ENCODE measurements at regions not wholly inside any gene's neighbourhood (a gene's known extent, or its start where the extent isn't known, plus 50 kb on each side); places are given as distances from the start of the nearest gene placed in this dataset.

DNA sequence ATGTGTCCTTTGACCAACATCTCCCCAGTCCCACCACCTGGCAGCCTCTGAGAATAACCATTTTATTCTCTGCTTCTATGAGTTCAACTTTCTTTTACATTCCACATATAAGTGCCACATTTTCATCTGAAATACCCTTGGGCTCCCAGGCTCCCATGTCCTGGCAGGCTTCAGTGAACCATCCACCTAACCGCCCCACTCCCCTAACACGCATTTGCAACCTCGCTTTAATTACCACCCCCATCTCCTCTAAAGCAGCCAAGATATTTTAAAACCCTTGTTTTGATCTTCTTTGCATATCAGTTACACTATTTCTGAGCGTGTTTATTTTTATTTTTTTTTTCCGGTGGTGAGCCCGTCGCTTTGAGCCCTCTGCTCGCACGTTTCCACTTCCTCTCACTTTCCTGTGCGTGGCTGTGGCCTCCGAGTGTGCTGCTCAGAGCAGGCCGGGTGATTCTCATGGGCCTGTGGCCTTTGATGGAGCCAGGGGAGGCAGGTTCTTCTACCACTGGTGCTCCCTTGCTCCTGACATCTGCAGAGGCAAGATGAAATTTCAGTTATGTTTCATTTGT lies 195.4 kb upstream of the LPP start:
- Histone ChIP-seq H4K20me1 (ENCODE audit: insufficient read depth) (no peaks in the 10 kb centered on the region), H3K36me3 (ENCODE audit: control insufficient read depth in 1 of 2, insufficient read depth in 2 of 2, low read length in 2 of 2) (no peaks in the 10 kb centered on the region), H3K27me3 (ENCODE audit: insufficient read depth, low read length) (no peaks in the 10 kb centered on the region), H3K4me3 (replicated peaks in 1 of 2; ENCODE audit: low read depth in 1 of 2, low read length in 2 of 2) (no peak overlapping the region), H3K9ac (ENCODE audit: low read length) (no peak overlapping the region), H3K9me2 (ENCODE audit: insufficient read depth) (no peaks in the 10 kb centered on the region), H3K4me2 (ENCODE audit: low read length) (no peak overlapping the region), H3K79me2 (ENCODE audit: insufficient read depth, low read length) (no peaks in the 10 kb centered on the region), H3K4me1 (ENCODE audit: control insufficient read depth in 1 of 2, insufficient read depth in 2 of 2, low read length in 2 of 2) (no peaks in the 10 kb centered on the region), H2AFZ (ENCODE audit: low read depth, low read length, poor library complexity, severe bottlenecking) (no peak overlapping the region), H3K9me3 (ENCODE audit: control insufficient read depth in 1 of 2, insufficient read depth in 1 of 2, low read depth in 1 of 2, low read length in 2 of 2) (no peaks in the 10 kb centered on the region), H3K27ac (ENCODE audit: low read depth, low read length) (no peak overlapping the region)
- ATAC-seq (no peak), DNase-seq (ENCODE audit: low read depth, low spot score) (no peak)
- TF ChIP-seq YY1 (IDR thresholded peaks at IDR 0.05; ENCODE audit: extremely low read depth, insufficient replicate concordance, low read depth, low read length) (no peak), EGR1 (IDR thresholded peaks at IDR 0.05; ENCODE audit: low read depth) (no peak), ELF1 (IDR thresholded peaks at IDR 0.05; ENCODE audit: borderline replicate concordance, low read depth) (no peak), EZH2phosphoT487 (IDR thresholded peaks at IDR 0.05; ENCODE audit: borderline replicate concordance) (no peak), CBX3 (IDR thresholded peaks at IDR 0.05; ENCODE audit: low read depth) (no peak), CEBPB (IDR thresholded peaks at IDR 0.05; ENCODE audit: low read depth) (no peak), EZH2 (IDR thresholded peaks at IDR 0.05) (no peak), SRF (IDR thresholded peaks at IDR 0.05; ENCODE audit: low read depth) (no peak), POLR2A (IDR thresholded peaks at IDR 0.05; ENCODE audit: borderline replicate concordance, extremely low read depth, insufficient read depth, insufficient read length) (no peak), REST (IDR thresholded peaks at IDR 0.05; ENCODE audit: low read depth) (no peak), POLR2AphosphoS5 (IDR thresholded peaks at IDR 0.05; ENCODE audit: low read depth, low read length) (no peak), SP1 (IDR thresholded peaks at IDR 0.05; ENCODE audit: low read depth) (no peak)
- TF ChIP-seq, protein P1, sequence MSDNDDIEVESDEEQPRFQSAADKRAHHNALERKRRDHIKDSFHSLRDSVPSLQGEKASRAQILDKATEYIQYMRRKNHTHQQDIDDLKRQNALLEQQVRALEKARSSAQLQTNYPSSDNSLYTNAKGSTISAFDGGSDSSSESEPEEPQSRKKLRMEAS (IDR thresholded peaks at IDR 0.05) = no peak
- RAD21 ChIA-PET (ENCODE audit: low non-redundant PET in 1 of 2, low total read pairs in 2 of 2, uncharacterized antibody in 2 of 2, unreplicated experiment in 2 of 2) = no interaction called here
- POLR2A ChIA-PET = no interaction called here
- CTCF ChIA-PET = no interaction called here
- BruUV-seq (replicated peaks) = no TSS peak
- intact Hi-C loops (cut with micrococcal nuclease) = no loop called here

Measured in HCT116 (cell line).